IMR-90 (cell line): ENCODE measurements at regions not wholly inside any gene's neighbourhood (a gene's known extent, or its start where the extent isn't known, plus 50 kb on each side); places are given as distances from the start of the nearest gene placed in this dataset.

Experiments
- ATAC-seq: fragments of 200-7000 bp; cut with Tn5 transposase; 2 replicates; pipeline ENCODE4 v1.9.1; 2020; ENCODE audit warnings: low read depth, mild to moderate bottlenecking, moderate library complexity
- BruUV-seq: library from RNA; stranded (reverse); fragments of 400-500 nt; replicated peaks from 2 replicates; lab custom pipeline; 2021; lab: Mats Ljungman, UMichigan
- CTCF ChIA-PET: fragments of 300-600 bp; formaldehyde crosslinking; extraction: SDS; loops from one replicate; lab custom pipeline; 2021; ENCODE audit warnings: antibody characterized with exemption; lab: Yijun Ruan, JAX
- POLR2A ChIA-PET: fragments of 300-600 bp; sonication (Branson Sonifier 250); formaldehyde crosslinking; loops from one replicate; lab custom pipeline; 2022; ENCODE audit warnings: antibody characterized with exemption; ENCODE audit not compliant: unreplicated experiment; lab: Charles Lee
- DNase-seq: peaks from one replicate; pipeline ENCODE4 v3.0.0; 2013
- H2AFZ ChIP-seq: replicated peaks from 2 replicates; pipeline ENCODE3; 2013; ENCODE audit warnings: low read length, mild to moderate bottlenecking; ENCODE audit not compliant: poor library complexity
- H2AK5ac ChIP-seq: 2 replicates; pipeline ENCODE4 v1.6.1; 2013; ENCODE audit warnings: low read depth, low read length, inconsistent platforms
- H2AK9ac ChIP-seq: replicated peaks from 2 replicates; pipeline ENCODE3; 2013; ENCODE audit warnings: mild to moderate bottlenecking, low read depth, low read length, moderate library complexity; ENCODE audit not compliant: poor library complexity
- H2BK120ac ChIP-seq: 2 replicates; pipeline ENCODE4 v1.6.1; 2013; ENCODE audit warnings: low read depth, low read length, inconsistent platforms
- H2BK15ac ChIP-seq: 3 replicates; pipeline ENCODE4 v1.6.1; 2013; ENCODE audit warnings: low read depth, low read length, inconsistent platforms
- H2BK20ac ChIP-seq: 2 replicates; pipeline ENCODE4 v1.6.1; 2013; ENCODE audit warnings: low read depth, mild to moderate bottlenecking, inconsistent platforms, low read length, moderate library complexity
- H2BK5ac ChIP-seq: 2 replicates; pipeline ENCODE4 v1.6.1; 2013; ENCODE audit warnings: mild to moderate bottlenecking, low read depth, low read length, inconsistent platforms; ENCODE audit not compliant: poor library complexity, severe bottlenecking
- H3K14ac ChIP-seq: replicated peaks from 2 replicates; pipeline ENCODE4 v1.6.1; 2013; ENCODE audit warnings: low read depth, low read length, inconsistent platforms
- H3K18ac ChIP-seq: 2 replicates; pipeline ENCODE4 v1.6.1; 2013; ENCODE audit warnings: low read depth, low read length, control low read depth
- H3K23ac ChIP-seq: 2 replicates; pipeline ENCODE4 v1.6.1; 2013; ENCODE audit warnings: low read depth, low read length, inconsistent platforms
- H3K27ac ChIP-seq: 2 replicates; pipeline ENCODE4 v1.5.1; 2013; ENCODE audit warnings: mild to moderate bottlenecking, control low read depth, low read length; ENCODE audit not compliant: insufficient read depth
- H3K27me3 ChIP-seq: 2 replicates; pipeline ENCODE4 v1.6.1; 2013; ENCODE audit warnings: low read length; ENCODE audit not compliant: control insufficient read depth, insufficient read depth
- H3K36me3 ChIP-seq: 2 replicates; pipeline ENCODE4 v1.6.1; 2013; ENCODE audit warnings: low read length, mixed read lengths; ENCODE audit not compliant: control insufficient read depth, insufficient read depth
- H3K4ac ChIP-seq: 2 replicates; pipeline ENCODE4 v1.6.1; 2013; ENCODE audit warnings: low read depth, low read length, inconsistent platforms
- H3K4me1 ChIP-seq: 2 replicates; pipeline ENCODE4 v1.6.1; 2013; ENCODE audit warnings: low read length, mixed read lengths; ENCODE audit not compliant: control insufficient read depth, insufficient read depth
- H3K4me2 ChIP-seq: 2 replicates; pipeline ENCODE4 v1.6.1; 2013; ENCODE audit warnings: low read depth, mild to moderate bottlenecking, control low read depth, low read length, moderate library complexity
- H3K4me3 ChIP-seq: 2 replicates; pipeline ENCODE4 v1.5.1; 2013; ENCODE audit warnings: low read depth, mild to moderate bottlenecking, control low read depth, low read length, moderate library complexity; ENCODE audit not compliant: insufficient read depth
- H3K56ac ChIP-seq: 2 replicates; pipeline ENCODE4 v1.6.1; 2013; ENCODE audit warnings: low read length, inconsistent platforms; ENCODE audit not compliant: insufficient read depth; ENCODE audit errors: extremely low read depth
- H3K79me1 ChIP-seq, 2 experiments: 2 replicates each; pipeline ENCODE4 v1.6.1; 2013; ENCODE audit warnings: low read length in 2 of 2, inconsistent platforms in 1 of 2, low read depth in 1 of 2
- H3K9ac ChIP-seq: 2 replicates; pipeline ENCODE4 v1.6.1; 2013; ENCODE audit warnings: low read depth, low read length, control low read depth
- H3K9me1 ChIP-seq: 2 replicates; pipeline ENCODE4 v1.6.1; 2013; ENCODE audit warnings: low read length, inconsistent platforms; ENCODE audit not compliant: insufficient read depth
- H3K9me3 ChIP-seq: 2 replicates; pipeline ENCODE4 v1.6.1; 2013; ENCODE audit warnings: low read length; ENCODE audit not compliant: control insufficient read depth, insufficient read depth
- H4K20me1 ChIP-seq: 2 replicates; pipeline ENCODE4 v1.6.1; 2013; ENCODE audit warnings: low read length, inconsistent platforms; ENCODE audit not compliant: insufficient read depth
- H4K5ac ChIP-seq: 2 replicates; pipeline ENCODE4 v1.6.1; 2013; ENCODE audit warnings: mild to moderate bottlenecking, low read depth, low read length, control low read depth
- H4K8ac ChIP-seq, 2 experiments: 2 replicates each; pipeline ENCODE4 v1.6.1; 2013; ENCODE audit warnings: low read depth in 2 of 2, low read length in 2 of 2, control low read depth in 1 of 2, inconsistent platforms in 1 of 2
- H4K91ac ChIP-seq: 2 replicates; pipeline ENCODE4 v1.6.1; 2013; ENCODE audit warnings: low read depth, low read length, inconsistent platforms; ENCODE audit not compliant: insufficient read depth
- BHLHE40 ChIP-seq: fragments of 150-350 bp; IDR thresholded peaks from 2 replicates; pipeline ENCODE4 v1.6.1; 2016; ENCODE audit warnings: mild to moderate bottlenecking, low read depth, low read length
- CEBPB ChIP-seq: IDR thresholded peaks from 2 replicates; pipeline ENCODE4 v1.6.1; 2012; ENCODE audit warnings: low read depth, low read length, improper control_type of control experiment
- CHD1 ChIP-seq: IDR thresholded peaks from 2 replicates; pipeline ENCODE4 v1.6.1; 2012; ENCODE audit warnings: low read depth, low read length, improper control_type of control experiment
- CTCF ChIP-seq: conservative IDR thresholded peaks from 2 replicates; pipeline ENCODE4 v1.5.1; 2012; ENCODE audit warnings: mild to moderate bottlenecking, low read depth, low read length, improper control_type of control experiment
- FOS ChIP-seq: fragments of 150-350 bp; IDR thresholded peaks from 2 replicates; pipeline ENCODE4 v1.6.1; 2016; ENCODE audit warnings: low read depth, low read length
- MAFK ChIP-seq: IDR thresholded peaks from 2 replicates; pipeline ENCODE4 v1.6.1; 2012; ENCODE audit warnings: low read depth, low read length, improper control_type of control experiment
- MAZ ChIP-seq: IDR thresholded peaks from 2 replicates; pipeline ENCODE4 v1.6.1; 2012; ENCODE audit warnings: low read depth, mild to moderate bottlenecking, low read length, improper control_type of control experiment, moderate library complexity, borderline replicate concordance
- MXI1 ChIP-seq: IDR thresholded peaks from 2 replicates; pipeline ENCODE4 v1.6.1; 2012; ENCODE audit warnings: low read depth, mild to moderate bottlenecking, low read length, moderate library complexity, borderline replicate concordance
- NFE2L2 ChIP-seq: fragments of 150-350 bp; IDR thresholded peaks from 2 replicates; pipeline ENCODE4 v1.6.1; 2016; ENCODE audit warnings: low read depth, mild to moderate bottlenecking, low read length
- POLR2A ChIP-seq: IDR thresholded peaks from 2 replicates; pipeline ENCODE4 v1.6.1; 2012; ENCODE audit warnings: mild to moderate bottlenecking, low read depth, low read length
- RAD21 ChIP-seq: IDR thresholded peaks from 2 replicates; pipeline ENCODE4 v1.6.1; 2012; ENCODE audit warnings: low read length, improper control_type of control experiment
- RCOR1 ChIP-seq: IDR thresholded peaks from 2 replicates; pipeline ENCODE4 v1.6.1; 2012; ENCODE audit warnings: mild to moderate bottlenecking, low read length, improper control_type of control experiment; ENCODE audit not compliant: insufficient replicate concordance
- RFX5 ChIP-seq: IDR thresholded peaks from 2 replicates; pipeline ENCODE4 v1.8.0; 2012; ENCODE audit warnings: low read depth, mild to moderate bottlenecking, low read length, moderate library complexity
- SMC3 ChIP-seq: fragments of 150-350 bp; IDR thresholded peaks from 2 replicates; pipeline ENCODE4 v1.6.1; 2016; ENCODE audit warnings: low read depth, mild to moderate bottlenecking, antibody characterized with exemption, low read length, moderate library complexity
- WGBS, 2 experiments: methylation state at CpG; one replicate each; pipeline versions ENCODE4 v1.1.5 to v1.1.7; 2013; ENCODE audit warnings: missing lambda C conversion rate in 2 of 2; ENCODE audit not compliant: insufficient read length in 1 of 2; ENCODE audit errors: extremely low coverage in 2 of 2; 5-methylcytosine and 5-hydroxymethylcytosine counted together
- dilution Hi-C: fragments of 300-500 bp; cut with HindIII; formaldehyde crosslinking; loops from one replicate; pipeline ENCODE4 v1.14.3; 2018; ENCODE audit warnings: low sequenced_read_pairs; ENCODE audit not compliant: unreplicated experiment
- in situ Hi-C: fragments of 300-500 bp; cut with MboI; formaldehyde crosslinking; loops from 3 replicates; pipeline ENCODE4 v1.14.3; 2019; ENCODE audit warnings: low sequenced_read_pairs, inconsistent platforms, mixed read lengths
- intact Hi-C: fragments of 100-400 bp; cut with micrococcal nuclease; formaldehyde crosslinking; loops from 2 replicates; pipeline ENCODE4 v1.10.0; 2022
- TF ChIP-seq, protein P1 (sequence below): fragments of 150-350 bp; IDR thresholded peaks from 2 replicates; pipeline ENCODE4 v1.6.1; 2016; ENCODE audit warnings: low read depth, mild to moderate bottlenecking, low read length, moderate library complexity, borderline replicate concordance
- TF ChIP-seq, protein P2 (sequence below): fragments of 150-350 bp; IDR thresholded peaks from 2 replicates; pipeline ENCODE4 v1.6.1; 2017; ENCODE audit warnings: mild to moderate bottlenecking, antibody characterized with exemption, low read length, low read depth

DNA sequence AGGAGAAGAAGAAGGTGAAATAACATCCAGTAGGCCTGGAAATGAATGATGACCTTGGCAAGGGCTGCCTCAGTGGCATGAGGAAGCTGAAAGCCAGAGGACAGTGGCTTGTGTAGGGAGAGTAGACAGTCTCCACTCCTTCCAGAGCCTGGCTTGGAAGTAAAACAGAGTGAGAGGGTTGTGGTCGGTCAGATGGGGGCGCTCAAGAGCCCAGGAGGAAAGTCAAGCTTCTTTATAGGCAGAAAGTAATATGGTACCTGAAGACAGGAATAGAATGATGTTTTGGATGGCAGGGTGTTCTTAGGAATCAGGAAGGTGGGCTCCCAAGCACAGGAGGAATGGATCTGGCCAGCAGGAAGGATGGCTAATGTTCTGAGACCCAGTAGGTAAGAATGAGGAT is 75.1 kb upstream of the TSC22D1 start:
- in situ Hi-C loops: no loop called here
- H3K27ac ChIP-seq: no peak overlapping the region
- H4K5ac ChIP-seq: no peak overlapping the region
- H2BK20ac ChIP-seq: no peak overlapping the region
- no peak overlapping the region for H3K4me2 ChIP-seq
- no peak overlapping the region for H4K8ac ChIP-seq
- H3K79me1 ChIP-seq: no peaks in the 10 kb centered on the region
- H3K9me1 ChIP-seq: peaks cover 4% of the 10 kb centered on the region; the same call in 1 of the 2 replicates
- no peak overlapping the region for H3K4me3 ChIP-seq
- H2AK9ac ChIP-seq: no peak overlapping the region
- DNase-seq (no peak), ATAC-seq (no peak)
- no TSS peak for BruUV-seq
- ChIA-PET POLR2A (interaction anchor here (0.6 kb wide), 1 partner anchor 12 kb away, joined by 4 read pairs; no protein-coding TSS in a partner anchor), CTCF (interaction anchor here (0.6 kb wide), 1 partner anchor 138 kb away, joined by 4 read pairs; no protein-coding TSS in a partner anchor)
- H2AFZ ChIP-seq: no peak overlapping the region
- H4K91ac ChIP-seq: no peak overlapping the region
- WGBS, 2 experiments: no CpG with 5 or more reads among the region's 2 CpGs
- H4K20me1 ChIP-seq: no peaks in the 10 kb centered on the region
- H3K14ac ChIP-seq: no peak overlapping the region
- H3K9ac ChIP-seq: no peak overlapping the region
- H3K4ac ChIP-seq: no peak overlapping the region; the same call in 1 of the 2 replicates
- no peak overlapping the region for H2BK120ac ChIP-seq
- no peak overlapping the region for H3K18ac ChIP-seq
- intact Hi-C loops: no loop called here
- H2AK5ac ChIP-seq: no peak overlapping the region
- no peak overlapping the region for H3K23ac ChIP-seq
- no peak overlapping the region for H3K56ac ChIP-seq
- no peaks in the 10 kb centered on the region for H3K36me3 ChIP-seq
- no peak overlapping the region for H2BK5ac ChIP-seq
- H3K4me1 ChIP-seq: peaks cover 10% of the 10 kb centered on the region
- no peaks in the 10 kb centered on the region for H3K27me3 ChIP-seq
- H2BK15ac ChIP-seq: no peak overlapping the region
- TF ChIP-seq RCOR1 (no peak), CTCF (no peak), SMC3 (no peak), MAFK (no peak), BHLHE40 (no peak), RAD21 (no peak), FOS (no peak), CEBPB (no peak), POLR2A (no peak), NFE2L2 (no peak), RFX5 (no peak), MXI1 (no peak), MAZ (no peak), CHD1 (no peak)
- TF ChIP-seq, protein P1, sequence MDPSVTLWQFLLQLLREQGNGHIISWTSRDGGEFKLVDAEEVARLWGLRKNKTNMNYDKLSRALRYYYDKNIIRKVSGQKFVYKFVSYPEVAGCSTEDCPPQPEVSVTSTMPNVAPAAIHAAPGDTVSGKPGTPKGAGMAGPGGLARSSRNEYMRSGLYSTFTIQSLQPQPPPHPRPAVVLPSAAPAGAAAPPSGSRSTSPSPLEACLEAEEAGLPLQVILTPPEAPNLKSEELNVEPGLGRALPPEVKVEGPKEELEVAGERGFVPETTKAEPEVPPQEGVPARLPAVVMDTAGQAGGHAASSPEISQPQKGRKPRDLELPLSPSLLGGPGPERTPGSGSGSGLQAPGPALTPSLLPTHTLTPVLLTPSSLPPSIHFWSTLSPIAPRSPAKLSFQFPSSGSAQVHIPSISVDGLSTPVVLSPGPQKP: no peak
- TF ChIP-seq, protein P2, sequence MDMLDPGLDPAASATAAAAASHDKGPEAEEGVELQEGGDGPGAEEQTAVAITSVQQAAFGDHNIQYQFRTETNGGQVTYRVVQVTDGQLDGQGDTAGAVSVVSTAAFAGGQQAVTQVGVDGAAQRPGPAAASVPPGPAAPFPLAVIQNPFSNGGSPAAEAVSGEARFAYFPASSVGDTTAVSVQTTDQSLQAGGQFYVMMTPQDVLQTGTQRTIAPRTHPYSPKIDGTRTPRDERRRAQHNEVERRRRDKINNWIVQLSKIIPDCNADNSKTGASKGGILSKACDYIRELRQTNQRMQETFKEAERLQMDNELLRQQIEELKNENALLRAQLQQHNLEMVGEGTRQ: no peak
- dilution Hi-C loops: no loop called here
- H3K9me3 ChIP-seq: no peaks in the 10 kb centered on the region
